GM12864 (cell line): ENCODE measurements at regions not wholly inside any gene's neighbourhood (a gene's known extent, or its start where the extent isn't known, plus 50 kb on each side); places are given as distances from the start of the nearest gene placed in this dataset.

ENCODE experiments used
- DNase-seq: peaks from one replicate; pipeline ENCODE4 v3.0.0-alpha.2; 2011; ENCODE audit warnings: low read depth
- H3K4me3 ChIP-seq: 2 replicates; pipeline ENCODE4 v1.5.1; 2011; ENCODE audit warnings: mild to moderate bottlenecking, low read depth, low read length, control low read depth
- CTCF ChIP-seq: IDR thresholded peaks from 2 replicates; pipeline ENCODE4 v1.5.1; 2011; ENCODE audit warnings: low read depth, mild to moderate bottlenecking, moderate library complexity, low read length, control low read depth, inconsistent platforms; ENCODE audit errors: missing control alignments

- TF ChIP-seq CTCF, result no peak
- DNase-seq, result no peak
- H3K4me3 ChIP-seq, result no peak overlapping the region
Measured at GRCh38 chr12:105698075-105698474, 367.6 kb downstream of the C12orf75 start.

- no peak for TF ChIP-seq CTCF
Measured at GRCh38 chr12:105699209-105699608, 368.7 kb downstream of the C12orf75 start.

GRCh38 chr12:105704787-105705186 is 374.3 kb downstream of the C12orf75 start:
- TF ChIP-seq CTCF, result no peak
- DNase-seq, result no peak
- no peak overlapping the region for H3K4me3 ChIP-seq

More at GRCh38 chr12:105699209-105699608, 368.7 kb downstream of the C12orf75 start:
- DNase-seq, result no peak
- H3K4me3 ChIP-seq, result no peak overlapping the region

GRCh38 chr12:105705235-105705634 is 374.7 kb downstream of the C12orf75 start:
- TF ChIP-seq CTCF, result no peak
- no peak for DNase-seq
- no peak overlapping the region for H3K4me3 ChIP-seq

GRCh38 chr12:105705765-105706164 is 375.3 kb downstream of the C12orf75 start:
- TF ChIP-seq CTCF, result peak; percentile 74
- DNase-seq, result no peak

GRCh38 chr12:105706321-105706972 is 376.0 kb downstream of the C12orf75 start:
- no peak overlapping the region for H3K4me3 ChIP-seq
- DNase-seq, result no peak
- TF ChIP-seq CTCF, result no peak

More at GRCh38 chr12:105705765-105706164, 375.3 kb downstream of the C12orf75 start:
- H3K4me3 ChIP-seq, result no peak overlapping the region

GRCh38 chr12:105706973-105707334 is 376.5 kb downstream of the C12orf75 start:
- no peak overlapping the region for H3K4me3 ChIP-seq
- TF ChIP-seq CTCF, result no peak
- DNase-seq, result no peak
